ENCODE measurements at regions not wholly inside any gene's neighbourhood (a gene's known extent, or its start where the extent isn't known, plus 50 kb on each side); places are given as distances from the start of the nearest gene placed in this dataset.

GRCh38 chr15:22227411-22228100 lies 147.2 kb downstream of the OR4M2 start:
- Mint-ChIP-seq H3K9me3 (peaks cover under 1% of the 10 kb centered on the region), H3K4me1 (ENCODE audit: low read depth) (peaks cover 18% of the 10 kb centered on the region), H3K4me3 (no peak overlapping the region), H3K27ac (no peak overlapping the region), H3K36me3 (ENCODE audit: low read depth) (no peaks in the 10 kb centered on the region), H3K27me3 (no peaks in the 10 kb centered on the region)
- Histone ChIP-seq H3K4me1 (ENCODE audit: insufficient read depth, low read length) (peaks cover 7% of the 10 kb centered on the region), H3K27ac (ENCODE audit: low read depth in 1 of 2, low read length in 2 of 2) (no peak overlapping the region), H3K36me3 (ENCODE audit: insufficient read depth, low read length) (no peaks in the 10 kb centered on the region), H3K27me3 (ENCODE audit: control insufficient read depth in 1 of 2, insufficient read depth in 2 of 2, low read length in 2 of 2) (no peaks in the 10 kb centered on the region), H3K9me3 (ENCODE audit: control insufficient read depth in 1 of 2, insufficient read depth in 1 of 2, low read length in 2 of 2) (no peaks in the 10 kb centered on the region), H3K4me3 (ENCODE audit: low read length) (no peak overlapping the region)
- no peak for TF ChIP-seq CTCF (IDR thresholded peaks at IDR 0.05)
- ATAC-seq (ENCODE audit: poor library complexity): no peak
- ChIA-PET CTCF (no interaction called here), POLR2A (no interaction called here)
- DNase-seq: peak in 1 of 14 experiments; percentile 32
- intact Hi-C loops (cut with DNase I, micrococcal nuclease): loop anchor here (5.0 to 10.0 kb wide), 2 partner anchors 35 to 1873 kb away; no protein-coding TSS in a partner anchor

GRCh38 chr15:22228101-22228762 lies 147.9 kb downstream of the OR4M2 start:
- peak in 1 of 14 experiments; percentile 25 for DNase-seq
- CTCF ChIA-PET: no interaction called here

More at GRCh38 chr15:22228101-22228762, 147.9 kb downstream of the OR4M2 start:
- Histone ChIP-seq H3K9me3 (ENCODE audit: control insufficient read depth in 1 of 2, insufficient read depth in 1 of 2, low read length in 2 of 2) (no peaks in the 10 kb centered on the region), H3K27me3 (ENCODE audit: control insufficient read depth in 1 of 2, insufficient read depth in 2 of 2, low read length in 2 of 2) (no peaks in the 10 kb centered on the region), H3K4me3 (ENCODE audit: low read length) (no peak overlapping the region), H3K4me1 (ENCODE audit: insufficient read depth, low read length) (peaks cover 2% of the 10 kb centered on the region), H3K27ac (ENCODE audit: low read depth in 1 of 2, low read length in 2 of 2) (no peak overlapping the region), H3K36me3 (ENCODE audit: insufficient read depth, low read length) (no peaks in the 10 kb centered on the region)
- Mint-ChIP-seq H3K9me3 (peaks cover 2% of the 10 kb centered on the region), H3K36me3 (ENCODE audit: low read depth) (no peaks in the 10 kb centered on the region), H3K4me3 (no peak overlapping the region), H3K27me3 (no peaks in the 10 kb centered on the region), H3K27ac (no peak overlapping the region), H3K4me1 (ENCODE audit: low read depth) (peaks cover 11% of the 10 kb centered on the region)
- intact Hi-C loops (cut with DNase I, micrococcal nuclease): loop anchor here (5.0 to 10.0 kb wide), 2 partner anchors 34 to 1873 kb away; no protein-coding TSS in a partner anchor
- no peak for TF ChIP-seq CTCF (IDR thresholded peaks at IDR 0.05)
- POLR2A ChIA-PET: no interaction called here
- no peak for ATAC-seq (ENCODE audit: poor library complexity)
